Activated CD8-positive, alpha-beta T cell treated with anti-CD3 and anti-CD28 coated beads for 36 hours (primary cell): ENCODE measurements at regions not wholly inside any gene's neighbourhood (a gene's known extent, or its start where the extent isn't known, plus 50 kb on each side); places are given as distances from the start of the nearest gene placed in this dataset.

Experiments used
- ATAC-seq: fragments of 200-7000 bp; cut with Tn5 transposase; one replicate; pipeline ENCODE4 v1.10.0; 2021; ENCODE audit warnings: mild to moderate bottlenecking, moderate library complexity
- CTCF ChIA-PET: fragments of 350-600 bp; sonication (Branson Sonifier 250); formaldehyde crosslinking; loops from one replicate; lab custom pipeline; 2021; ENCODE audit warnings: antibody characterized with exemption; lab: Charles Lee
- POLR2A ChIA-PET: fragments of 350-600 bp; sonication (Branson Sonifier 250); formaldehyde crosslinking; loops from one replicate; lab custom pipeline; 2021; ENCODE audit warnings: antibody characterized with exemption; lab: Charles Lee
- DNase-seq: peaks from one replicate; pipeline ENCODE4 v3.0.0-alpha.2; 2020
- H3K27ac Mint-ChIP-seq: one replicate; pipeline ENCODE4 v1.8.0; 2021; ENCODE audit warnings: mild to moderate bottlenecking, mixed read lengths
- H3K27me3 Mint-ChIP-seq: one replicate; pipeline ENCODE4 v1.8.0; 2021; ENCODE audit warnings: mixed read lengths
- H3K36me3 Mint-ChIP-seq: one replicate; pipeline ENCODE4 v1.8.0; 2021; ENCODE audit warnings: low read depth, mixed read lengths
- H3K4me1 Mint-ChIP-seq: one replicate; pipeline ENCODE4 v1.8.0; 2021; ENCODE audit warnings: low read depth, mixed read lengths
- H3K4me3 Mint-ChIP-seq: one replicate; pipeline ENCODE4 v1.8.0; 2021; ENCODE audit warnings: mild to moderate bottlenecking, moderate library complexity, mixed read lengths
- H3K9me3 Mint-ChIP-seq: one replicate; pipeline ENCODE4 v1.8.0; 2021; ENCODE audit warnings: mixed read lengths
- CTCF ChIP-seq: fragments of 200-600 bp; IDR thresholded peaks from one replicate; pipeline ENCODE4 v1.8.0; 2022; ENCODE audit warnings: antibody characterized with exemption, mild to moderate bottlenecking
- intact Hi-C: fragments of 100-400 bp; cut with micrococcal nuclease; formaldehyde crosslinking; loops from one replicate; pipeline ENCODE4 v1.10.0; 2022

GRCh38 chr5:145708169-145708568, 127.0 kb downstream of the PRELID2 start:
- no peak overlapping the region for H3K4me3 Mint-ChIP-seq
- intact Hi-C loops = no loop called here
- H3K27me3 Mint-ChIP-seq = no peaks in the 10 kb centered on the region
- CTCF ChIA-PET = no interaction called here
- POLR2A ChIA-PET = interaction anchor here (0.8 kb wide), 1 partner anchor 83 kb away, joined by 4 read pairs; no protein-coding TSS in a partner anchor
- no peaks in the 10 kb centered on the region for H3K36me3 Mint-ChIP-seq
- TF ChIP-seq CTCF = no peak
- ATAC-seq (no peak), DNase-seq (no peak)
- H3K4me1 Mint-ChIP-seq = no peaks in the 10 kb centered on the region
- H3K27ac Mint-ChIP-seq = no peak overlapping the region
- H3K9me3 Mint-ChIP-seq = no peaks in the 10 kb centered on the region

DNA sequence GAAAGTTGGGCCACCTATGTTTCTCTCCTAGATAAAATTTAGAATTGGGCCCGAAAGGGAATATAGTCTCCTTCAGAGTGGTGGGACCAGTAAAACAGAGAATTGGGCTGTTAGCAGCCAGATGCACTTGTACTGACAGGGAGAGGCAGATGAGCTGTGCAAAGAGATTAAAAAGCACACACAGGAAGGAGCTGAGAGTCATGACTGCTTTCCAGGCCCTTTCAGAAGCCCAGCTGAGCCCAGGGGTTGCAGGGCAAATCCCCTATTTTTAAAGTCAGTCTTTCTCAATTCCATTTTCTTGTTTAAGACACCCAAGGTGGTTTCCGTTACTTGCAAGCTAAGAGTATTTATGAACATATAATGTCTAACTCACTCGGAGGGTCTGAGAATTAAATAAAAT, 130.4 kb downstream of the PRELID2 start:
- CTCF ChIA-PET = interaction anchor here (0.7 to 0.9 kb wide), 2 partner anchors 12 to 16 kb away, joined by 3 to 4 read pairs; no protein-coding TSS in a partner anchor
- no peaks in the 10 kb centered on the region for H3K9me3 Mint-ChIP-seq

GRCh38 chr5:145703856-145704255, 131.3 kb downstream of the PRELID2 start:
- Mint-ChIP-seq H3K4me3 (no peak overlapping the region), H3K27ac (no peak overlapping the region), H3K4me1 (no peaks in the 10 kb centered on the region), H3K9me3 (no peaks in the 10 kb centered on the region), H3K27me3 (no peaks in the 10 kb centered on the region), H3K36me3 (no peaks in the 10 kb centered on the region)
- ATAC-seq (no peak), DNase-seq (no peak)
- TF ChIP-seq CTCF = no peak
- intact Hi-C loops = no loop called here
- POLR2A ChIA-PET = no interaction called here
- CTCF ChIA-PET = no interaction called here

More for the DNA sequence above, 130.4 kb downstream of the PRELID2 start:
- intact Hi-C loops = no loop called here
- Mint-ChIP-seq H3K4me1 (no peaks in the 10 kb centered on the region), H3K4me3 (no peak overlapping the region), H3K36me3 (no peaks in the 10 kb centered on the region), H3K27ac (no peak overlapping the region), H3K27me3 (no peaks in the 10 kb centered on the region)
- TF ChIP-seq CTCF = no peak
- ATAC-seq (no peak), DNase-seq (no peak)
- POLR2A ChIA-PET = interaction anchor here (0.7 kb wide), 1 partner anchor 1011 kb away, joined by 3 read pairs; no protein-coding TSS in a partner anchor

GRCh38 chr5:145701404-145701803, 133.7 kb downstream of the PRELID2 start:
- H3K4me3 Mint-ChIP-seq = no peak overlapping the region
- TF ChIP-seq CTCF = no peak
- no peak overlapping the region for H3K27ac Mint-ChIP-seq
- intact Hi-C loops = no loop called here
- DNase-seq (no peak), ATAC-seq (no peak)
- H3K4me1 Mint-ChIP-seq = no peaks in the 10 kb centered on the region
- no peaks in the 10 kb centered on the region for H3K9me3 Mint-ChIP-seq
- ChIA-PET POLR2A (no interaction called here), CTCF (no interaction called here)
- no peaks in the 10 kb centered on the region for H3K27me3 Mint-ChIP-seq
- no peaks in the 10 kb centered on the region for H3K36me3 Mint-ChIP-seq

- Mint-ChIP-seq H3K27ac (no peak overlapping the region), H3K27me3 (no peaks in the 10 kb centered on the region), H3K4me1 (no peaks in the 10 kb centered on the region), H3K4me3 (no peak overlapping the region), H3K36me3 (no peaks in the 10 kb centered on the region), H3K9me3 (no peaks in the 10 kb centered on the region)
- no peak for ATAC-seq
- intact Hi-C loops = loop anchor here (5.0 kb wide), 1 partner anchor 122 kb away; no protein-coding TSS in a partner anchor
- ChIA-PET CTCF (interaction anchor here (1.3 kb wide), 1 partner anchor 18 kb away, joined by 3 read pairs; no protein-coding TSS in a partner anchor), POLR2A (no interaction called here)
- DNase-seq = no peak
- no peak for TF ChIP-seq CTCF
These were observed 135.3 kb downstream of the PRELID2 start for GRCh38 chr5:145699846-145700245.
